ENCODE measurements at regions not wholly inside any gene's neighbourhood (a gene's known extent, or its start where the extent isn't known, plus 50 kb on each side); places are given as distances from the start of the nearest gene placed in this dataset.
"Not testable (repeated sequence)": the region's sequence is repeated elsewhere in the genome, so short reads cannot be mapped to it uniquely, and the experiment has no call there.

DNA sequence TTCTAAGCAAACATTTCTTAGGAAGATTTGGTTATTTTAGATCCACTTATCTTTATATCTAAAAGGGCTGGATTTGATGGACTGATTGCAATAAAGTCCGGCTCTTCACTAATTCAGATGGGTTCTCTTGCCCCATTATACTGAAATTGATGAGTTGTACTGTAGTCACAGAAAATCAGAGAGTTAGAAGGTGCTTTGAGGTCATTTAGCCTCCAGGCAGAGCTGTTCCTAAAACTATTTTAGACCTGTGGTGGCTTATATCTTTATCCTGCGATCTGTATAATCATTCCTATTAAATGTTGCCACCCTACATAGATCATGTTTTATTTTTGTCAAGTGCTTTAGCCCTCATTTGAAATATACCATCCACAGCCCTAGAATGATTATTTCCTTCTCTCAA is 61.3 kb upstream of the ATXN1 start (continued):
- TF ChIP-seq MXI1 (conservative IDR thresholded peaks at IDR 0.05; ENCODE audit: poor library complexity, severe bottlenecking) (no peak), RAD21 (conservative IDR thresholded peaks at IDR 0.05) (no peak), TAF1 (IDR thresholded peaks at IDR 0.05; ENCODE audit: low read depth) (no peak), EZH2 (IDR thresholded peaks at IDR 0.05; ENCODE audit: borderline replicate concordance, insufficient read depth, low read length, poor library complexity, severe bottlenecking) (no peak)

DNA sequence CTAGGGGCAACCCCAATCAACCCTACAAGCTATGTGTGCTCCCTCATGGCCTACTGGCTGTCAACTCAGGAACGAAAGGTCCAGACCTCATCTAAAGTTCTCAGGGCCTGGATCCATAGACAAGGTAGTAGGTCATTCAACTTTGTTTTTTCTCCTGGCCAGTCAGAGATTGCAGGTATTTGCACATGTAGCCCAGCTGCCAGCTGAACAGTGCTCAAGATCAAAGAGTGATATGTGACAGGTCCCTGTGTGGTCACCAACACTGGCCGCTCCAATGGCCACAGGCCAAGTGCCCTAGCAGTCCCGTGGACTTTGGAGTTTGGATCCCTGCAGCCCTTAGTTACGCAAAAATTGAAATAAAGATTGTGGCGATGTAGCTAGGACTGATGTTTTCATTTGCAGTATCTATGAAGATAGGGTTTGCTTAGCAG is 60.6 kb upstream of the ATXN1 start:
- Histone ChIP-seq H3K9me3 (ENCODE audit: low read length) (no peaks in the 10 kb centered on the region), H3K4me3 (ENCODE audit: low read length) (no peak overlapping the region), H3K79me2 (replicated peaks; ENCODE audit: insufficient read depth, low read length) (no peaks in the 10 kb centered on the region), H3K9me2 (ENCODE audit: insufficient read depth, low read length) (no peaks in the 10 kb centered on the region), H3K36me3 (ENCODE audit: insufficient read depth, low read length) (no peaks in the 10 kb centered on the region), H3K27ac (ENCODE audit: low read length) (no peak overlapping the region), H3K4me2 (ENCODE audit: low read length) (no peak overlapping the region), H2AFZ (ENCODE audit: low read depth, low read length) (no peak overlapping the region), H3K9ac (ENCODE audit: low read length) (no peak overlapping the region), H3F3A (ENCODE audit: insufficient read depth, low read length, poor library complexity, severe bottlenecking) (no peaks in the 10 kb centered on the region), H4K20me1 (ENCODE audit: insufficient read depth) (no peaks in the 10 kb centered on the region), H3K27me3 (ENCODE audit: insufficient read depth, low read depth, low read length) (no peaks in the 10 kb centered on the region)
- no peak for TF ChIP-seq EZH2 (IDR thresholded peaks at IDR 0.05; ENCODE audit: borderline replicate concordance, insufficient read depth, low read length, poor library complexity, severe bottlenecking)
- no peak for TF ChIP-seq EP300 (conservative IDR thresholded peaks at IDR 0.05; ENCODE audit: poor library complexity, severe bottlenecking)
- TF ChIP-seq RAD21 (conservative IDR thresholded peaks at IDR 0.05) = no peak
- TF ChIP-seq TAF1 (IDR thresholded peaks at IDR 0.05; ENCODE audit: low read depth) = no peak
- TF ChIP-seq, protein P1, sequence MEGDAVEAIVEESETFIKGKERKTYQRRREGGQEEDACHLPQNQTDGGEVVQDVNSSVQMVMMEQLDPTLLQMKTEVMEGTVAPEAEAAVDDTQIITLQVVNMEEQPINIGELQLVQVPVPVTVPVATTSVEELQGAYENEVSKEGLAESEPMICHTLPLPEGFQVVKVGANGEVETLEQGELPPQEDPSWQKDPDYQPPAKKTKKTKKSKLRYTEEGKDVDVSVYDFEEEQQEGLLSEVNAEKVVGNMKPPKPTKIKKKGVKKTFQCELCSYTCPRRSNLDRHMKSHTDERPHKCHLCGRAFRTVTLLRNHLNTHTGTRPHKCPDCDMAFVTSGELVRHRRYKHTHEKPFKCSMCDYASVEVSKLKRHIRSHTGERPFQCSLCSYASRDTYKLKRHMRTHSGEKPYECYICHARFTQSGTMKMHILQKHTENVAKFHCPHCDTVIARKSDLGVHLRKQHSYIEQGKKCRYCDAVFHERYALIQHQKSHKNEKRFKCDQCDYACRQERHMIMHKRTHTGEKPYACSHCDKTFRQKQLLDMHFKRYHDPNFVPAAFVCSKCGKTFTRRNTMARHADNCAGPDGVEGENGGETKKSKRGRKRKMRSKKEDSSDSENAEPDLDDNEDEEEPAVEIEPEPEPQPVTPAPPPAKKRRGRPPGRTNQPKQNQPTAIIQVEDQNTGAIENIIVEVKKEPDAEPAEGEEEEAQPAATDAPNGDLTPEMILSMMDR (IDR thresholded peaks at IDR 0.05; ENCODE audit: poor library complexity, severe bottlenecking) = no peak
- no peak for TF ChIP-seq SMC3 (conservative IDR thresholded peaks at IDR 0.05; ENCODE audit: poor library complexity)

DNA sequence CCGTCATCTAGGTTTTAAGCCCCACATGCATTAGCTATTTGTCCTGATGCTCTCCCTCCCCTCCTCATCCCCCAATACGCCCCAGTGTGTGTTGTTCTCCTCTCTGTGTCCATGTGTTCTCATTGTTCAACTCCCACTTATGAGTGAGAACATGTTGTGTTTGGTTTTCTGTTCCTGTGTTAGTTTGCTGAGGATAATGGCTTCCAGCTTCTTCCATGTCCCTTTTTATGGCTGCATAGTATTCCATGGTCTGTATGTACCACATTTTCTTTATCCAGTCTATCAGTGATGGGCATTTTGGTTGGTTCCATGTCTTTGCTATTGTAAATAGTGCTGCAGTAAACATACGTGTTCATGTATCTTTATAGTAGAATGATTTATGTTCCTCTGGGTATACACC is 59.0 kb upstream of the ATXN1 start:
- not testable (repeated sequence) for H3K79me2 ChIP-seq (replicated peaks; ENCODE audit: insufficient read depth, low read length); H4K20me1 ChIP-seq (ENCODE audit: insufficient read depth); H3F3A ChIP-seq (ENCODE audit: insufficient read depth, low read length, poor library complexity, severe bottlenecking); H3K27me3 ChIP-seq (ENCODE audit: insufficient read depth, low read depth, low read length); H3K9me3 ChIP-seq (ENCODE audit: low read length); H3K4me3 ChIP-seq (ENCODE audit: low read length); H3K4me2 ChIP-seq (ENCODE audit: low read length); H3K27ac ChIP-seq (ENCODE audit: low read length); H3K9me2 ChIP-seq (ENCODE audit: insufficient read depth, low read length); H3K9ac ChIP-seq (ENCODE audit: low read length); H3K36me3 ChIP-seq (ENCODE audit: insufficient read depth, low read length); H2AFZ ChIP-seq (ENCODE audit: low read depth, low read length)

DNA sequence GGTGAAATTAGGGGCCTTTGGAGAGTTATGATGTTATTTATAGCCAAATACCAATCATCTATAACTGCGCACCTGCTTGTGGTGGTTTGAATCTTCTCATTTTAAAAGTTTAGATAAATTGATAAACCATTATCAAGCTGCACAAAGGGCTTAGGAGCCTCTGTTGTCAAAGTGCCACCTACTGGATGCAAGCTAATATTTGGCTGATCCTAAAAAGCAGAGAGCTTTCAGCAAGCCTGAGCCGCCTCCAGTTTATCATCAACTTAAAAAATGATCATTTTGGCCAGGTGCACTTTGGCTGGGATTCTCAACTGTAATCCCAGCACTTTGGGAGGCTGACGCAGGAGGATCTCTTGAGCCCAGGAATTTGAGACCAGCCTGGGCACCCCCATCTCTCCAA is 58.5 kb upstream of the ATXN1 start:
- Histone ChIP-seq H4K20me1 (ENCODE audit: insufficient read depth) (no peaks in the 10 kb centered on the region), H3K36me3 (ENCODE audit: insufficient read depth, low read length) (no peaks in the 10 kb centered on the region), H3K4me2 (ENCODE audit: low read length) (no peak overlapping the region), H3K27me3 (ENCODE audit: insufficient read depth, low read depth, low read length) (no peaks in the 10 kb centered on the region), H3F3A (ENCODE audit: insufficient read depth, low read length, poor library complexity, severe bottlenecking) (no peaks in the 10 kb centered on the region), H3K9ac (ENCODE audit: low read length) (no peak overlapping the region), H2AFZ (ENCODE audit: low read depth, low read length) (no peak overlapping the region), H3K4me3 (ENCODE audit: low read length) (no peak overlapping the region), H3K9me2 (ENCODE audit: insufficient read depth, low read length) (no peaks in the 10 kb centered on the region), H3K79me2 (replicated peaks; ENCODE audit: insufficient read depth, low read length) (no peaks in the 10 kb centered on the region), H3K9me3 (ENCODE audit: low read length) (no peaks in the 10 kb centered on the region), H3K27ac (ENCODE audit: low read length) (no peak overlapping the region)
- TF ChIP-seq MXI1 (conservative IDR thresholded peaks at IDR 0.05; ENCODE audit: poor library complexity, severe bottlenecking) (no peak), TAF1 (IDR thresholded peaks at IDR 0.05; ENCODE audit: low read depth) (no peak), EZH2 (IDR thresholded peaks at IDR 0.05; ENCODE audit: borderline replicate concordance, insufficient read depth, low read length, poor library complexity, severe bottlenecking) (no peak), RAD21 (conservative IDR thresholded peaks at IDR 0.05) (no peak)
- TF ChIP-seq, protein P1 (IDR thresholded peaks at IDR 0.05; ENCODE audit: poor library complexity, severe bottlenecking) = no peak
